ENCODE measurements at regions not wholly inside any gene's neighbourhood (a gene's known extent, or its start where the extent isn't known, plus 50 kb on each side); places are given as distances from the start of the nearest gene placed in this dataset.

DNA sequence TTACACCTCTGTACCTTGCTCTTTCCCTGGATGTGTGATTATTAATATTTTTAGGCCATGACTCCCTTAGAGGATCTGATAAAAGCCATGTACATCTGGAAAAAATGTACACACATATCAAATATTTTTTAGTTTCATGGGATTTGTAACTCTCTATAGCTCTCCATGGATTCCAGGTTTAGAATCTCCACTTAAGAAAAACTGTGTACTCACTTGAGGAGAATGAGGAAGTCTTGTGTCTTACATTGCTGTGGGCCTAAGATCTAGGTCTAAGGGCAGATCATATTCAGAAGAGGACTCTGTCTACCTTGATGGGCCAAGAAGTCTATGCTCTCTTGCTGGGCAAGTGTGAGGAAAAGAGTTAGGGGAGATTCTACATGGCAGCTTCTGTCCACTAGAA, 98.0 kb downstream of the RRAGB start:
- TF ChIP-seq, protein P1, sequence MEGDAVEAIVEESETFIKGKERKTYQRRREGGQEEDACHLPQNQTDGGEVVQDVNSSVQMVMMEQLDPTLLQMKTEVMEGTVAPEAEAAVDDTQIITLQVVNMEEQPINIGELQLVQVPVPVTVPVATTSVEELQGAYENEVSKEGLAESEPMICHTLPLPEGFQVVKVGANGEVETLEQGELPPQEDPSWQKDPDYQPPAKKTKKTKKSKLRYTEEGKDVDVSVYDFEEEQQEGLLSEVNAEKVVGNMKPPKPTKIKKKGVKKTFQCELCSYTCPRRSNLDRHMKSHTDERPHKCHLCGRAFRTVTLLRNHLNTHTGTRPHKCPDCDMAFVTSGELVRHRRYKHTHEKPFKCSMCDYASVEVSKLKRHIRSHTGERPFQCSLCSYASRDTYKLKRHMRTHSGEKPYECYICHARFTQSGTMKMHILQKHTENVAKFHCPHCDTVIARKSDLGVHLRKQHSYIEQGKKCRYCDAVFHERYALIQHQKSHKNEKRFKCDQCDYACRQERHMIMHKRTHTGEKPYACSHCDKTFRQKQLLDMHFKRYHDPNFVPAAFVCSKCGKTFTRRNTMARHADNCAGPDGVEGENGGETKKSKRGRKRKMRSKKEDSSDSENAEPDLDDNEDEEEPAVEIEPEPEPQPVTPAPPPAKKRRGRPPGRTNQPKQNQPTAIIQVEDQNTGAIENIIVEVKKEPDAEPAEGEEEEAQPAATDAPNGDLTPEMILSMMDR (IDR thresholded peaks at IDR 0.05), result no peak
- no peak for TF ChIP-seq EP300 (IDR thresholded peaks at IDR 0.05)

Measured in suprapubic skin (tissue), 3 donors.